SK-N-SH (cell line): ENCODE measurements at regions not wholly inside any gene's neighbourhood (a gene's known extent, or its start where the extent isn't known, plus 50 kb on each side); places are given as distances from the start of the nearest gene placed in this dataset.

Source experiments
- CHD2 ChIP-seq: fragments of 150-350 bp; IDR thresholded peaks from 2 replicates; pipeline ENCODE4 v1.6.1; 2018; ENCODE audit warnings: low read length; ENCODE audit not compliant: partially characterized antibody
- EZH2phosphoT487 ChIP-seq: fragments of 200-600 bp; sonication (generic); IDR thresholded peaks from 2 replicates; pipeline ENCODE4 v1.6.1; 2017; ENCODE audit warnings: low read depth, mixed run types, mild to moderate bottlenecking, antibody characterized with exemption, moderate library complexity, borderline replicate concordance
- NFIC ChIP-seq: IDR thresholded peaks from 2 replicates; pipeline ENCODE4 v1.4.0; 2012; ENCODE audit warnings: borderline replicate concordance
- POLR2AphosphoS5 ChIP-seq: IDR thresholded peaks from 2 replicates; pipeline ENCODE4 v1.6.1; 2012; ENCODE audit warnings: low read depth, low read length
- RFX5 ChIP-seq: IDR thresholded peaks from 2 replicates; pipeline ENCODE4 v1.6.1; 2012; ENCODE audit warnings: mild to moderate bottlenecking, improper control_type of control experiment, low read length
- TF ChIP-seq, protein P1 (sequence below): fragments of 200-600 bp; sonication (generic); IDR thresholded peaks from 2 replicates; pipeline ENCODE4 v1.6.1; 2017; ENCODE audit warnings: antibody characterized with exemption, mild to moderate bottlenecking, moderate library complexity

- TF ChIP-seq NFIC, result no peak
- TF ChIP-seq CHD2, result no peak
- TF ChIP-seq RFX5, result no peak
- no peak for TF ChIP-seq POLR2AphosphoS5
- TF ChIP-seq, protein P1, sequence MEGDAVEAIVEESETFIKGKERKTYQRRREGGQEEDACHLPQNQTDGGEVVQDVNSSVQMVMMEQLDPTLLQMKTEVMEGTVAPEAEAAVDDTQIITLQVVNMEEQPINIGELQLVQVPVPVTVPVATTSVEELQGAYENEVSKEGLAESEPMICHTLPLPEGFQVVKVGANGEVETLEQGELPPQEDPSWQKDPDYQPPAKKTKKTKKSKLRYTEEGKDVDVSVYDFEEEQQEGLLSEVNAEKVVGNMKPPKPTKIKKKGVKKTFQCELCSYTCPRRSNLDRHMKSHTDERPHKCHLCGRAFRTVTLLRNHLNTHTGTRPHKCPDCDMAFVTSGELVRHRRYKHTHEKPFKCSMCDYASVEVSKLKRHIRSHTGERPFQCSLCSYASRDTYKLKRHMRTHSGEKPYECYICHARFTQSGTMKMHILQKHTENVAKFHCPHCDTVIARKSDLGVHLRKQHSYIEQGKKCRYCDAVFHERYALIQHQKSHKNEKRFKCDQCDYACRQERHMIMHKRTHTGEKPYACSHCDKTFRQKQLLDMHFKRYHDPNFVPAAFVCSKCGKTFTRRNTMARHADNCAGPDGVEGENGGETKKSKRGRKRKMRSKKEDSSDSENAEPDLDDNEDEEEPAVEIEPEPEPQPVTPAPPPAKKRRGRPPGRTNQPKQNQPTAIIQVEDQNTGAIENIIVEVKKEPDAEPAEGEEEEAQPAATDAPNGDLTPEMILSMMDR, result no peak
- no peak for TF ChIP-seq EZH2phosphoT487
Observed at GRCh38 chr3:193974191-193974652, 161.7 kb upstream of the HES1 start.
